HepG2 (cell line): ENCODE measurements at regions not wholly inside any gene's neighbourhood (a gene's known extent, or its start where the extent isn't known, plus 50 kb on each side); places are given as distances from the start of the nearest gene placed in this dataset.

ENCODE experiments used
- ARNT ChIP-seq: fragments of 450-650 bp; IDR thresholded peaks from 2 replicates; pipeline ENCODE4 v1.6.1; 2017
- DNMT1 ChIP-seq: sonication (generic); formaldehyde crosslinking; IDR thresholded peaks from 2 replicates; pipeline ENCODE4 v1.5.1; 2020; ENCODE audit warnings: mild to moderate bottlenecking, missing genetic modification reagents
- EP300 ChIP-seq, 3 experiments: sonication (generic) in 1 of 3; formaldehyde crosslinking in 1 of 3; IDR thresholded peaks; 2 replicates each; pipeline versions ENCODE4 v1.5.1 to v1.6.1; 2011 to 2020; ENCODE audit warnings: low read depth in 2 of 3, low read length in 2 of 3, borderline replicate concordance in 1 of 3, improper control_type of control experiment in 1 of 3, mild to moderate bottlenecking in 1 of 3, missing genetic modification reagents in 1 of 3, moderate library complexity in 1 of 3
- GLI4 ChIP-seq: sonication (generic); formaldehyde crosslinking; IDR thresholded peaks from 2 replicates; pipeline ENCODE4 v1.5.1; 2020; ENCODE audit warnings: missing genetic modification reagents, mild to moderate bottlenecking, moderate library complexity, borderline replicate concordance

DNA sequence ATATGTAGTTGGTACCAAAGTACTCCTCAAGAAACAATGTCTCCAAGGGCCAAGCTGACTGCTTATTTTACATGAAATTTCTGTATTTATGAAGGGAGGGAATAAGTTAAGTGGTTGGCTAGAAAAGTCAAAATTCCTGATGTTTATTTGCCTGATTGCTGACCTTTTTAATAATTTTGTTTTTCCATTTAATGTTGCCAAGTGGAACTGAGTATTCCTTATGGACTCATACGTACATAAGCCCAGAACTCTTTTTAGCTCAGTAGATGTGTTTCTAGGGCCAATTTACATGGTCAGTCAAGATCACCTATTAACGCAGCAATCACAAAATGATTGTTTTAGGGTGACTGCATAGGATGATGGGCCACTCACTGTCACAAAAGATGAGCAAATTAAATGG is 78.3 kb upstream of the FZD8 start:
- TF ChIP-seq DNMT1 (CRISPR knock-in tag) (no peak), EP300 (IDR thresholded peaks at IDR 0.05; ENCODE audit: low read depth in 2 of 2, low read length in 2 of 2) (no peak), EP300 (CRISPR knock-in tag; IDR thresholded peaks at IDR 0.05; ENCODE audit: borderline replicate concordance) (no peak), ARNT (no peak), GLI4 (CRISPR knock-in tag) (no peak)
